ENCODE measurements at regions not wholly inside any gene's neighbourhood (a gene's known extent, or its start where the extent isn't known, plus 50 kb on each side); places are given as distances from the start of the nearest gene placed in this dataset.

GRCh38 chr7:46611508-46611907, 690.4 kb upstream of the IGFBP3 start:
- TF ChIP-seq EZH2 (IDR thresholded peaks at IDR 0.05; ENCODE audit: low read depth, unreplicated experiment): no peak
- no peak for TF ChIP-seq CTCF (conservative IDR thresholded peaks at IDR 0.05; ENCODE audit: low read depth in 2 of 2)
- no peak for TF ChIP-seq NANOG (IDR thresholded peaks at IDR 0.05; ENCODE audit: borderline replicate concordance)
- no peak for TF ChIP-seq REST (IDR thresholded peaks at IDR 0.05; ENCODE audit: unreplicated experiment)
- TF ChIP-seq EZH2phosphoT487 (IDR thresholded peaks at IDR 0.05; ENCODE audit: unreplicated experiment): no peak
- no peak for TF ChIP-seq CREB1 (CRISPR knock-in tag; IDR thresholded peaks at IDR 0.05; ENCODE audit: low read depth)
- TF ChIP-seq ZNF114 (CRISPR knock-in tag; IDR thresholded peaks at IDR 0.05): no peak
- no peak for TF ChIP-seq POLR2AphosphoS5 (IDR thresholded peaks at IDR 0.05; ENCODE audit: low read depth)
- no peak for TF ChIP-seq ZNF462 (CRISPR knock-in tag; IDR thresholded peaks at IDR 0.05)
- no peak for TF ChIP-seq STAT1 (IDR thresholded peaks at IDR 0.05; ENCODE audit: unreplicated experiment)
- TF ChIP-seq ETS1 (IDR thresholded peaks at IDR 0.05): no peak
